PC-9 (cell line): ENCODE measurements at regions not wholly inside any gene's neighbourhood (a gene's known extent, or its start where the extent isn't known, plus 50 kb on each side); places are given as distances from the start of the nearest gene placed in this dataset.

Source experiments
- BruUV-seq: library from RNA; stranded (reverse); fragments of 400-500 nt; replicated peaks from 2 replicates; lab custom pipeline; 2021; lab: Mats Ljungman, UMichigan
- CTCF ChIA-PET: fragments of 300-600 bp; sonication (Branson Sonifier 250); formaldehyde crosslinking; loops from one replicate; lab custom pipeline; 2022; ENCODE audit warnings: antibody characterized with exemption; lab: Charles Lee
- POLR2A ChIA-PET: fragments of 300-600 bp; sonication (Branson Sonifier 250); formaldehyde crosslinking; loops from one replicate; lab custom pipeline; 2022; ENCODE audit warnings: antibody characterized with exemption; ENCODE audit not compliant: unreplicated experiment; lab: Charles Lee
- DNase-seq, 2 experiments: peaks; one replicate each; pipeline versions ENCODE4 v3.0.0 to v3.0.0-alpha.2; 2015 to 2022; ENCODE audit warnings: mixed read lengths in 1 of 2
- H2AFZ ChIP-seq: fragments of 200-600 bp; sonication (generic); 2 replicates; pipeline ENCODE4 v1.8.1; 2017; ENCODE audit warnings: antibody characterized with exemption
- H3F3A ChIP-seq: fragments of 200-600 bp; sonication (generic); 2 replicates; pipeline ENCODE4 v1.8.1; 2017; ENCODE audit warnings: antibody characterized with exemption, mild to moderate bottlenecking, low read depth; ENCODE audit not compliant: insufficient read depth
- H3K27ac ChIP-seq: fragments of 200-600 bp; sonication (generic); 2 replicates; pipeline ENCODE4 v1.6.1; 2016; ENCODE audit warnings: mixed run types
- H3K27me3 ChIP-seq: fragments of 200-600 bp; sonication (generic); 2 replicates; pipeline ENCODE4 v1.6.1; 2016; ENCODE audit warnings: low read depth, mixed run types; ENCODE audit not compliant: insufficient read depth
- H3K36me3 ChIP-seq: fragments of 200-600 bp; sonication (generic); 2 replicates; pipeline ENCODE4 v1.6.1; 2016; ENCODE audit warnings: low read depth, mixed run types
- H3K4me1 ChIP-seq: fragments of 200-600 bp; sonication (generic); replicated peaks from 2 replicates; pipeline ENCODE4 v1.6.1; 2016; ENCODE audit warnings: mixed run types; ENCODE audit not compliant: insufficient read depth
- H3K4me2 ChIP-seq: fragments of 200-600 bp; sonication (generic); 2 replicates; pipeline ENCODE4 v1.6.1; 2017; ENCODE audit warnings: mixed run types
- H3K4me3 ChIP-seq: fragments of 200-600 bp; sonication (generic); 2 replicates; pipeline ENCODE4 v1.6.1; 2016; ENCODE audit warnings: mixed run types
- H3K79me2 ChIP-seq: fragments of 200-600 bp; sonication (generic); 2 replicates; pipeline ENCODE4 v1.6.1; 2017; ENCODE audit warnings: low read depth, mixed run types
- H3K9me2 ChIP-seq: fragments of 200-600 bp; sonication (generic); 2 replicates; pipeline ENCODE4 v1.8.1; 2017; ENCODE audit warnings: mild to moderate bottlenecking; ENCODE audit not compliant: insufficient read depth
- H3K9me3 ChIP-seq: fragments of 200-600 bp; sonication (generic); 2 replicates; pipeline ENCODE4 v1.8.1; 2016; ENCODE audit warnings: low read depth; ENCODE audit not compliant: insufficient read depth
- H4K20me1 ChIP-seq: fragments of 200-600 bp; sonication (generic); 2 replicates; pipeline ENCODE4 v1.8.1; 2017; ENCODE audit not compliant: insufficient read depth
- EZH2 ChIP-seq: fragments of 200-600 bp; sonication (generic); IDR thresholded peaks from 2 replicates; pipeline ENCODE4 v1.8.0; 2017; ENCODE audit warnings: antibody characterized with exemption, low read depth
- intact Hi-C: fragments of 100-400 bp; cut with micrococcal nuclease; formaldehyde crosslinking; loops from one replicate; pipeline ENCODE4 v1.10.0; 2022; ENCODE audit not compliant: unreplicated experiment
- TF ChIP-seq, protein P1 (sequence below): fragments of 200-600 bp; sonication (generic); conservative IDR thresholded peaks from 2 replicates; pipeline ENCODE4 v1.6.1; 2017; ENCODE audit warnings: mixed run types, antibody characterized with exemption, mild to moderate bottlenecking, moderate library complexity

DNA sequence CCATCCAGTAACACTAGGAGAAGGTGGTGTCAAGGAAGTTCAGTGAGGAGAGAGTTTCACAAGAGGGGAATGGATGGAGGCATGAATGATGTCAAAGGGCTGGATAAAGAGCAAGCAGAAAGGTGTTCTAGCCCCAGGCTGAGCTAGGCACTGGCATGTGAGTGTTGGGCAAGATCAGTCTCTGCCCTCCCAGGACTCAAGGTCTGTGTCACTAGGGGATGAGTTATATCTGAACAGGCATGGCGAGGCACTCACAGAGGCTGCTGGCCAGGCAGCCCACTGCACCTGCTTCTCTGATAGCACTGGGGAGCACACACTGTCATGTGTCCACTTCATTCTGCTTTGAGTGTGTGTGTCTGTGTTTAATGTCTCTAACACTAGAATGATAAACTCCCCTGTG, 903.8 kb downstream of the BCL11B start:
- ChIA-PET POLR2A (no interaction called here), CTCF (no interaction called here)
- Histone ChIP-seq H3K9me3 (no peaks in the 10 kb centered on the region), H3K27ac (no peak overlapping the region), H3K4me3 (no peak overlapping the region), H3K4me1 (no peaks in the 10 kb centered on the region), H3K79me2 (no peaks in the 10 kb centered on the region), H3K27me3 (no peaks in the 10 kb centered on the region), H4K20me1 (no peaks in the 10 kb centered on the region), H3K36me3 (no peaks in the 10 kb centered on the region), H3K4me2 (no peak overlapping the region), H3K9me2 (no peaks in the 10 kb centered on the region), H3F3A (no peaks in the 10 kb centered on the region), H2AFZ (no peak overlapping the region)
- DNase-seq = no peak
- intact Hi-C loops = no loop called here
- BruUV-seq = no TSS peak
- TF ChIP-seq, protein P1, sequence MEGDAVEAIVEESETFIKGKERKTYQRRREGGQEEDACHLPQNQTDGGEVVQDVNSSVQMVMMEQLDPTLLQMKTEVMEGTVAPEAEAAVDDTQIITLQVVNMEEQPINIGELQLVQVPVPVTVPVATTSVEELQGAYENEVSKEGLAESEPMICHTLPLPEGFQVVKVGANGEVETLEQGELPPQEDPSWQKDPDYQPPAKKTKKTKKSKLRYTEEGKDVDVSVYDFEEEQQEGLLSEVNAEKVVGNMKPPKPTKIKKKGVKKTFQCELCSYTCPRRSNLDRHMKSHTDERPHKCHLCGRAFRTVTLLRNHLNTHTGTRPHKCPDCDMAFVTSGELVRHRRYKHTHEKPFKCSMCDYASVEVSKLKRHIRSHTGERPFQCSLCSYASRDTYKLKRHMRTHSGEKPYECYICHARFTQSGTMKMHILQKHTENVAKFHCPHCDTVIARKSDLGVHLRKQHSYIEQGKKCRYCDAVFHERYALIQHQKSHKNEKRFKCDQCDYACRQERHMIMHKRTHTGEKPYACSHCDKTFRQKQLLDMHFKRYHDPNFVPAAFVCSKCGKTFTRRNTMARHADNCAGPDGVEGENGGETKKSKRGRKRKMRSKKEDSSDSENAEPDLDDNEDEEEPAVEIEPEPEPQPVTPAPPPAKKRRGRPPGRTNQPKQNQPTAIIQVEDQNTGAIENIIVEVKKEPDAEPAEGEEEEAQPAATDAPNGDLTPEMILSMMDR = no peak
- no peak for TF ChIP-seq EZH2

DNA sequence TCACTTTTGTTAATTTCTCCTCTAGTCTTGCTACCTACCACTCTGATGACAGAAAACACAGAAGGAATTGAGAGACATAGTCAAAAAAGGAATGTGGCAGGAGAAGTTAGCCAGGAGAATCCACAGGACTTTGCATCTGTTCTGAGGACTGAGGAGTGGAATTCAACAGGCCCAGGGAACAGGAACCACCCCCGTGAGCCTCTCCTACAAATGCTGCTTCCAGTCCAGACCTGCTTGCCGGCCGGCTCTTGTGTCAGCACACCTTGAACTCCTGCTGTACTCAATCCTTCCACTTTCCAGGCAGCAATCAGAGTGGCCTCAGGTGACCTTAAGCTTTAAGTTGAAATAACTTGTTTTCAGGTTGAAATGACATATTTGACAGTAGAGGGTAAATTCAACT, 903.1 kb downstream of the BCL11B start:
- Histone ChIP-seq H3K79me2 (no peaks in the 10 kb centered on the region), H3F3A (no peaks in the 10 kb centered on the region), H3K27ac (no peak overlapping the region), H3K9me2 (no peaks in the 10 kb centered on the region), H3K9me3 (no peaks in the 10 kb centered on the region), H3K4me1 (no peaks in the 10 kb centered on the region), H3K4me3 (no peak overlapping the region), H4K20me1 (no peaks in the 10 kb centered on the region), H3K27me3 (no peaks in the 10 kb centered on the region), H2AFZ (no peak overlapping the region), H3K36me3 (no peaks in the 10 kb centered on the region), H3K4me2 (no peak overlapping the region)
- ChIA-PET POLR2A (no interaction called here), CTCF (no interaction called here)
- no peak for TF ChIP-seq EZH2
- TF ChIP-seq, protein P1 = no peak
- DNase-seq = no peak
- no TSS peak for BruUV-seq
- intact Hi-C loops = no loop called here

DNA sequence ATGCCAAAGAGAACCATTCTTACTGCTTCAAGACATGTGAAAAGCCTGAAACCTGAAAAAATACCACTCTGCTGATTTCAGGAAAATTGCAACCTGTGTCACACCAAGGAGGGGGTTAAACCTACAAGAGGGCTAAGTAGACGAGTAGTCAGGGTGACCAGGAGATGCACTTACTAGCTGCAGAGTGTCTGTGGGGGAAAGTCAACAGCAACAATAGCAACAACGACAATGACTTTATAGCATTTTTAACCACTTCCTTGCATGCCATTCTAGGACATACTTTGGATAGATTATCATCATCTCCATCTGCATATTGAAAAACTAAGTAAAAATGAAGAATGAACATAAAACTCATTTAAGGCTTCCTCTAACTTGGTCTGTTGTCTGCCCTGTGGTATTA, 902.7 kb downstream of the BCL11B start:
- Histone ChIP-seq H3K4me3 (no peak overlapping the region), H4K20me1 (no peaks in the 10 kb centered on the region), H3K4me2 (no peak overlapping the region), H3K79me2 (no peaks in the 10 kb centered on the region), H2AFZ (no peak overlapping the region), H3K27me3 (no peaks in the 10 kb centered on the region), H3K36me3 (no peaks in the 10 kb centered on the region), H3K27ac (no peak overlapping the region), H3K9me2 (no peaks in the 10 kb centered on the region), H3F3A (no peaks in the 10 kb centered on the region), H3K4me1 (no peaks in the 10 kb centered on the region), H3K9me3 (no peaks in the 10 kb centered on the region)
- DNase-seq = no peak
- ChIA-PET POLR2A (no interaction called here), CTCF (no interaction called here)
- BruUV-seq = no TSS peak
- no peak for TF ChIP-seq EZH2
- TF ChIP-seq, protein P1 = no peak
- intact Hi-C loops = no loop called here
